ENCODE measurements at regions not wholly inside any gene's neighbourhood (a gene's known extent, or its start where the extent isn't known, plus 50 kb on each side); places are given as distances from the start of the nearest gene placed in this dataset.
"Not testable (repeated sequence)": the region's sequence is repeated elsewhere in the genome, so short reads cannot be mapped to it uniquely, and the experiment has no call there.

DNA sequence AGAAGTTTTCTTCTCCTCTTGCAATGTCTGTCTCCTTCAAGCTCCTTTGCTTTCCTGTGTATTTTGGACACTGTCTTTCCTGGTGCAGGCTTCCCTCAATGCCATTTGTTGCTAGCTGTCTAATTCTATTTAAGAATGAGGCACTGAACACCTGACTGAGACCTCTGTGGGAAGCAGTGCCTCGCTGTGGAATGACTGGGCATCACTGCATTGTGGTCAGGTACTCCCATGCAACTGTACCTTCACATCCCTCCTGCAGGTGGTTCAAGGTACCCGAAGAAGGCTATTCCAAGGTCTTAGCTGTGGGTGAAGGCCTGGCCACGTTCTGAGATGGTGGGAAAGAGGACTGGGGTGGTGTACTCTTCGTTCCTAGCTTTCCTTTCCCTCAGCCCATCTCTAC, 152.8 kb upstream of the CTAGE1 start:
- no peak for DNase-seq

DNA sequence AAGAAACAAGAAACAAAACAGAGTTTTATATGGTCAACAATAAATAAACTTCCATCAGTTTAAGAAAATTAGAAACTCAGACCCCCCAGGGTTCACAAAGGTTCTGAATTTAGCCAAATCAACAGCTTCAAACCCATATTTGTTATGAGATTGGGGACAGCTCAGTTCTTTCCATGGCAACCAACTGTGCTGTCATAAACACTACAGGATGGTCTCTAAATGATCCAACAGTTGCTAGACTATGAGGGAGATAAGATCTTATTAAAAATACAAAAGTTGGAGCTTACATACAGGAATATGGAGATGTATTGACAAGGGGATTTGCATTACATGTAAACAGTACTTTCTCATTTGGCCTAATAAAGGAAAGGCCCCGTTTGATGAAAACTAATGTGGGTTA, 154.6 kb upstream of the CTAGE1 start:
- no peak for DNase-seq

DNA sequence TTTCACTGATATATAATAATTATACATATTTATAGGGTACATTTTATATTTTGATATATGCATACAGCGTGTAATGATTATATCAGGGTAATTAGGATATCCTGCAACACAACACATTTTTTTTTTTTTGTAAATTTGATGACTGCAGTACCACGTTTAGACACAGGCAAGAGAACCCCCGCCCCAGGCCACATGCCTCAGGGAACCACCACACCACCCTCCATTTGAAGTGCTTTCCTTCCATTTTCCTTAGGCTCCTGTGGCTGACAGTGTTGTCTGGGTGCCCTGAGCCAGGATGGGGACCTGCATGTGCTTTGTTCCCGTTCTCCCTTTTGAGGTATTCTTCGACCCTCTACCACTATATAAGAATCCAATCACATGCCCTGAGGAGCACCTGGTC, 161.6 kb upstream of the CTAGE1 start:
- no peak for DNase-seq

DNA sequence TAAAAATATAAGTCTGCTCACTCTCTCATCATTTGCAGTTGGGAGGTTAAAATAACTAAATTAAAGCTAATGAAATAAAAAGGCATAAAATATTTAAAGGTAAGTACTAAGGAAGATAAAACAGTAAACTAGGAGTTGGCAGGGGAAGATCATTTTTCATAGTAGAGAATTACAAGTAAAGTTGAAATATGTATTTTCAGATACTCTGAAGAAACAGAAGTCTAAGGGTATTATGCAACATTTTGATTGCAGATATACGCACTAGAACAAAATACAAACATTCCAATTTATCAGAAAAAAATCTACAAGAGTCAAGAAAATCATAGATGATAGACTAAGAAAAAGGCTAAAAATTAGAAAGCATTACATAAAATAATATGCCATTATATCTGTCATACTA, 167.6 kb upstream of the CTAGE1 start:
- no peak for DNase-seq

DNA sequence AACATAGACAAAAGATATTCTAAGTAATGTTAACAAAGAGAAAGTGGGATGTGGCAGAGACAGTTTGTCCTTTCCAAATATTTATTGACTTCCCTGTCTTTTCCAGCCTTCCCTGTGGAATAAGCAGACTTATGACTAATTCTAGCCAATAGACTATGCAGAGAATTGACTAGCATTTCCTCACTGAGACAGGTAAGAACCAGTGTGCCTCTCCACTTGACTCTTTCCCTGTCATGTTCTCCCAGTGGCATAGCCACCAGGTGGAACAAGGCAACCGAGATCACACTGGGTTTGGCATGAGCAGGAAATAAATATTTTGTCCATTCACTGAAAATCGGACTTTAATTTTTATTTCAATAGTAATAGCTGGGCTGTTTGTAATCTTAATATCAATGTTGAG, 168.1 kb upstream of the CTAGE1 start:
- no peak for DNase-seq

DNA sequence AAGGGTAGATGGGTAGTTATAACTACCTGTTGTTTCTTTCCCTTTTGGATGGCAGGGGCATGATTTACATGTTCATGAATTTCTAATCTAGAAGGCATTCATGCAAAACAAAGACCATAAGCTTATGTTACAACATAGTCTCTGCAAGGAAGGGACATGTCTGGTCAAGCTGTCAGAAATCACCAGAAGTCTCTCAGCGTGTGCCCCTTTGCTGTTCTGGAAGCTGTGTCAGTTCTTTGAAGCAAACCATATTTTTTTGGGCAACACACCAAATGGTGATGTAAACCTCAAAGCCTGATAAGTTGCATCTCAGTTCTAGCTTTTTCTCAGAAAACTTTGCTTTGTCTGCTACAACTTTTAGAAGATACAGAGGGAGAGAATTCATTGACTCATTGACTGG, 173.5 kb upstream of the CTAGE1 start:
- no peak for DNase-seq

DNA sequence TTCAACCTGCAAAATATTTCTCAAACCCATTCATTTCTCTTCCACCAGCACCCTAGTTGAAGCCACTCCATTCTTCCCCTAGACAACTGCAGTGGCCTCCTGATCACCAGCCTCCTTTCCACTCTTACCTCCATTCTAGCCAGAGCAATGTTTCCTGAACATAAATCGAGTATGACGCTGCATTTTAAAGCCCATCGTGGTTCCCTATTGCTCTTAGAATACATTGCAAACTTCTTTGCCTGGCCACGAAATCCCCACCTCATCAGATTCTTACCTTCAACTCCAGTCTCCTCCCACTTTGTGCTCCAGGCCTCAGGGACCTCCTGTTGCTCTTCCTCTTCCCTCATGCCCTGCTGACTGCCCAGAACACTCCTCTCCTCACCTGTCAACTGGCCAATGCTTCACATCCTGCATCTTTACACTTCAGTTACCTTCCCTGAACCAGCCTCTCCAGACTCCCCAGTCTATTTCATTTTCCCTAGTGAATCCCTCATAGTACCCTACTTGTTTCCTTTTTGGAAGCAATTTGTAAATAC, 176.5 kb upstream of the CTAGE1 start:
- no peak for DNase-seq

DNA sequence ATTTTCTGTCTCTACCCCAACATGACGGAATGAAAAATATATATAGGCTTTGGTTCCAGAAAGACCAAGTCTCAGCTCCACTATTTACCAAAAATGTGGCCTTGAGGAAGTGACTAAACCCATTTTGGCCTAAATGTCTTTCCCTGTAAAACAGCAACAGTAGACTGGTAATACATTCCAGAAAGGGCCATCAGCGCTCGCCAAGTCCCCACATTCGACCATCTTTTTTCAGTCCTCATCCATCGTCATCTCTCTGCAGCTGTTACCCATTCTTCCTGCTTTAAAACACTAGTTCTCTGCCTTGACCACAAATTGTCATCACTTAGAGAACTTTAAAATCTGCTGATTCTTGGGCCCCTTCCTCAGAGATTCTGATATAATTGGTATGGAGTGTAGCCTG, 183.8 kb upstream of the CTAGE1 start:
- DNase-seq, result no peak

DNA sequence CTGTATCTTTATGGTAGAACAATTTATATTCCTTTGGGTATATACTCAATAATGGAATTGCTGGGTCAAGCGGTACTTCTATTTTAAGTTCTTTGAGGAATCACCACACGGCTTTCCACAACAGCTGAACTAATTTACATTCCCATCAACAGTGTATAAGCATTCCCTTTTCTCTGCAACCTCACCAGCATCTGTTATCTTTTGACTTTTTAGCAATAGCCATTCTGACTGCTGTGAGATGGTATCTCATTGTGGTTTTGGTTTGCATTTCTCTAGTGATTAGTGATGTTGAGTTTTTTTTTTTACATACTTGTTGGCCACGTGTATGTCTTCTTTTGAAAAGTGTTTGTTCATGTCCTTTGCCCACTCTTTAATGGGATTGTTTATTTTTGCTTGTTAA, 184.7 kb upstream of the CTAGE1 start:
- DNase-seq, result not testable (repeated sequence)

DNA sequence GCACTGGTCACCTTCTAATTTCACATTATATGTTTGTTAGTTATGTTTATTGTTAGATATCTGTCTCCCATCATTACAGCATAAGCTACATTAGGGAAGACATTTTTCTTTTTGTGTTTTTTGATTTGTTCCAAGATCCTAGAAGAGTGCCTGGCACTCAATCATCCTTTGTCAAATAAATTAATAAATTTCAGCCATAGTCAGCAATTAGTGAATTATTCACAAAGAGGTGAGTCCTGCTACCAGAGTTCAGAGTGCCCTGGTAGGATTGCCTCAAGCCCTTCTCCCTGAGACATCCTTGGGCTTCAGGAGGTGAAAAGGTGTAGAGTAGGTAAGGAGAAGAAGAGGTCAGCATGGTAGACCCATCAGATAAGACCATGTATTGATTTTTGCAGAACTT, 186.2 kb upstream of the CTAGE1 start:
- DNase-seq, result no peak

DNA sequence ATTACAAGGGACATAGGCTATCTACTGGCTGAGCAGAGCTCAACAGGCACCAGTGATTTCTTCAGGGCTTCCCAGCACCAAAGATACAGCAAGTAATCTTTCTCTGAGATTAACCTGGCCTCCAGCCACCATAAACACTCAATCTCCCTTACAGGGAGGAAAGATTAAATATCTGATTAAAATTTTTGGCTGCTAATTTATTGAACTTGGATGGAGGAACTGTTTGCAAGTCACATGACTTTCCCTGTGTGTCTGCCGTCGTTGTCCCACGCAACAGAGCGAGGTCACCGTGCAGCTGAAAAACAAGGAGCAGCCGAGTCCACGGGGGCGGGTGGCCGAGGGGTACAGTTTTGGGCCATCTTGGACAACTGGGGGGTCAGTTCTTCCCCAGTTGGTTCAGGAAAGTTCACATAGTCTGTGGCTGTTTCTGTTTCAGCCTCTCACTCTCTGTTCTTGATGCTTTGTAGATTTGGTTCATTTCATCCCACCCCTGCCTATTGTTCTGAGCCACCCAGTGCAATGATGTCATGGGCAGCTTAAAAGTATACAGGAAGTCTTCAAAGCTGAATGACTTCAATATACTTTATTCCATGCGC, 186.8 kb upstream of the CTAGE1 start:
- no peak for DNase-seq

DNA sequence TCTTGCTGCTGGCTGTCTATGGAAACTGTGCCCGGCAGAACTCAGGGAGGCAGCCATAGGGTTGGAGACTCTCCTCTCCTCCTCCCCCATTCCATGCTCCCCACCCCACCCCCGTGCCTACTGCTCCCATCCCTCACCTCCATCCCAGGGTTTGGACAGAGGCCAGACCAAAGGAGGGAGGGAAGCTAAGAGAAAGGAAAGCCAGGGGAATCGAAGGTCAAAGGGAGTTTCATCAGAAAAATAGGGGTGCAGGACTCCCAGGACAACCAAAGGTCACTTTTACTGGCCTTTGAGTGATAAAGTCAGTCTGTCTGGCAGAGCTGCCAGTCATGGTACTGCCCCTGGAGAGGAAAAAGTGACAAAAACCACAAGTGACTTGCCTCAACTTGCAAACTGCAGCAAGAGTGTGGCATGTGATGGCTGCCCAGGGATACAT, 187.3 kb upstream of the CTAGE1 start:
- DNase-seq, result no peak

DNA sequence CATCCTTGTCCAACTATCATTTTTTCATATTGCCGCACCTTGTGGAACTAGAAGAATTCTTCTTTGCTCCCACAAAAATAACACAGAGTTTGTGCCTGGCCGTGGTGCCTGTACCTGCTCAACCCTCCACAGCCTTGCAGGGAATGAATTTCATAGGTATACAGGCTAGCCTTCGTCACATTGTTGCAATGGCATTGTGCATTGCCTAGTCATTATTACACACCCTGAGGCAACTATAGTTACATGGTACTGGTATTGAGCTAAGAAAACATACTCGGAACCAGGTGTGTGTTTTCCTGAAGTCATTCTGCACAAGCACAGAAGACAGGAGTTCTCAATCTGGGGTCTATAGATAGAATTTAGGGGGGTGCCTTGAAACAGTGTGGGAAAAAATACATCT, 188.0 kb upstream of the CTAGE1 start:
- no peak for DNase-seq

DNA sequence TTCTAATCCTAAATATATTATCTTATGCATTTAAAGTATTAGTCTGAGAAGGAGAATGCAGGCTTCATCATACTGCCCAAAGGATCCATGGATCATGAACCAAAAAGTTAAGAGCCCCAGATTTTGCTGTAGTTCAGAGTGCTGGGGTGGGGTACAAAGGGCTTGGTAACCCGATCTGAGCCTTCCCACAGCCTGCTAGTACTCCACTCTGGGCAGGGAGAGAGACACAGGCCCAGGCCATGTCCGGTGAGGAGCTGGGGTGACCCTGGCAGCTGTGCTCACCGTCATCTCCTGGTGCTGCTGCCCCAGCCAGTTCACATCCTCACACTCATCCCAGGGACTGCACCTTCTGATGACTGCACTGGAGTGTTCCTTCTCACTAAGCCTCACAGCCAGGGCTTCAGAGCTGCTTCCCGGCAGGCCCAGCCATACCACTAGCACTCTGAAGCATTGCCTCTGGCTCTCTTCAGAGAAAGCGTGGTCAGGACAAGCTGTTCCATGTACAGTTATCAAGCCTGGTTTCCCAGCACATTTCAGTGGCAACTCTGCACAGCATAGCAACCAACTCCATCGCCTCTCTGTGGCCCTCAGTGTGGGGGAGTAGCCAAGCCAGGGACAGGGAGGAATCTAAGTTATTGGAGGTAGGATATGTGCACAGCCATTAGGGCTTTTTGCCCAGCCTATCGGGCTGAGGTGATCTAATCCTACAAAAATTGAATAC, 189.0 kb upstream of the CTAGE1 start:
- DNase-seq, result no peak

DNA sequence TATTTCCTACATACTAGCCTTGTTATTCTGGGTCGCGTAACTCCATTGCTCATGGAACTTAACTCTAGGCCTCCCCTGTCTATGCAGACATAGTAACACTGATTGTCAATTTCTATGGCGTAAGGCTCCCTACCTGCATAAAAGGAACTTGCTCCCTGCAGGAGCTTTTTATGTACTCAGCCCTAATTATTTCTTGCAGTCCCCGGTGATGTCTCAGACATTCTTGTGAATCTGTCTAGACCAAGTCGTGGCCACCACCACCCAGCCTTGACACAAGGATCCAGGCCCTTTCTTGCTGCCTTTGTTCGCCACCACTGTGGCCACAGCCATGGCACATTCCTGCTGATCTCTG, 189.5 kb upstream of the CTAGE1 start:
- DNase-seq, result no peak

DNA sequence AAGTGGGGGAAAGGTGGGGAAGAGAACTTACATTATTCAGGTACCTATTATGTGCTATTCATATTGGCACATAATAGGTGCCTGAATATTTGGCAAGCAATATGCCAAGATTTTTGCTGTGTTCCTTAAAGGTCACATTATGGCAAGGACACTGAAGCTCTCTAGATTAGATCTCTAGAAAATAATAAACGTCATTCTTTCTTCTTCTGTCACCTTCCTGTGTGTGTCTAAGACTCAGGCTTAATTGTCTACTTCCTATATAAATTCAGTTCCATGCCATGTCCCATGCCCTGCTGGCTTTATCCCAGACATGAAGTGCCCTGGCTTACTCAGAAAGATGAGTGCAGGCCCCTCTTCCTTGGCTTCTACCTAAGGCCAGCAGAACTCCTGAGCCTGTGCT, 191.1 kb upstream of the CTAGE1 start:
- no peak for DNase-seq

DNA sequence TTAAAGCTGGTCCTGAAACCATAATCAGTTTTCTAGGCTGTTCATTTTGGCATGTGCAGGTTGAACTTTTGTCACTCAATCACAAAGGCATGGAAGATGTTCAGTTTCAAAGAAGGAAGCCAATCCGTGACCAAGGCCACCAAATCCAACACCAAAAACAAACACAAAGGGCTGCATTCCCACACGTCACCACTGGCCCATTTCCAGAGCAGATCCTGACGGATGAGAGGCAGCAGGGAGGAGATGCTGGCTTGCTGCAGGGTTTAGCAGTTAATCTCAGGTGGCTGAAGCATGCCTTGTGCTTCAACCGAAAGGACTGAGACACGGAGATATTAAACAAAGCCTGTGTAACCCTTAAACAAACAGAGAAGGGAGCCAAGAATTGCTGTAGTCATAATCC, 191.9 kb upstream of the CTAGE1 start:
- no peak for DNase-seq

DNA sequence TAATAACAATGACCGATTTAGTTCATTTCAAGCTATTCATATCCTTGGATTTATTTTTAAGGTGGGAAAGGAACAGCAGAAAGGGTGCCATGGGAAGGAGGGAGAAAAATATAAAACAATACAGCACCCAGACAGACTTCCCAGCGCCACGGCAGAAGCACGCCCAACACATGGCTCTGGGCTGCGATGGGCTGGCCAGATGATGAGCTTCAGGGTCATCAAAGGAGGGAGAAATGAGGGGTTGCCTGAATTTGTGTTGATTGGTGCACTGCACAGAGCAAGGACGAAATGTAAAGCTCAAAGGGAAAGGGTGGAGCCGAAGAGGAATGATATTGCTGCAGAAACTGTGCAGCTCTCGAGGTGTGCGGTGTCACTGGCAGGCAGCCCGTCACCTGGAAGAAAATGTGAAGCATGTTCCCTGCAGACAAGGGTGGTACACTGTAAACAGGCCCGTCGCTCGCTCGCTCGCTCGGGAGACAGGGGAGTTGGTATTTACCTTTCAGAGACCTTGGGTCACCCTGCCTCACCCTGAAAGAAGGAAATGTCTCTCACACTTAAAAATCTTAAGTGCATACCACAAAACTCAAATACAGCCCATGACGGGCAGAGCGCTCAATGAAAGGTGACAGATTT, 195.5 kb upstream of the CTAGE1 start:
- no peak for DNase-seq

DNA sequence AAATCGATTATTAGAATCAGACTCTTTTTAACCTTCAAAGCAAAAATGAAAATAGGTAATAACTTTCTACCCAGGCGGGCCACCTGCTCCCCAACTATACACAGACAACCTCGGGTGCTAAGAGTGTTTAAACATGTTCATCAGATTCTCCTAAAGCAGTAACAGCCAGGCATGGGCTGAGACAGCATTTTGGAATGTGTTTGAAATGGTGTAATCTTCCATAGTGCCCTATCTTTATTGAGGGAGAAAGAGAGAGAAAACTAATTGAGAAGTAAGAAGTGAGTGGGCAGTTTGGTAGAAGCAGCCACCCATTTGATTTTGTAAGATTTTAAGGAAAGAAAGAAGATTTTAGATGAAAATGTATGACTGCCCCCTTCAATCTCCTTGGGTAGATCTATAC, 196.1 kb upstream of the CTAGE1 start:
- DNase-seq, result no peak

DNA sequence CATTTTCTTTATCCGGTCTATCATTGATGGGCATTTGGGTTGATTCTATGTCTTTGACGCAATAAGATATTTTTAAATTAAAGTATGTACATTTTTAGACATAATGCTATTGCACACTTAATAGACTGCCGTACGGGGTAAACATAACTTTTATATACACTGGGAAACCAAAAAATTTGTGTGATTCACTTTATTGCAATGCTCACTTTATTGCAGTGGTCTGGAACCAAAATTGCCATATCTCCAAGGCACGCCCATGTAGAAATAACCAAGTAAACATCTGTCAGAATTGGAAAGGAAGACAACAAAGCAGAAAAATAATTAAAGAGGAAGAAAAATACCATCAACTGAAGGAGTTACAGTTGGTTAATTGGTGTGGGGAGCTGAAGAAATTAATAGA, 205.8 kb upstream of the CTAGE1 start:
- no peak for DNase-seq

DNA sequence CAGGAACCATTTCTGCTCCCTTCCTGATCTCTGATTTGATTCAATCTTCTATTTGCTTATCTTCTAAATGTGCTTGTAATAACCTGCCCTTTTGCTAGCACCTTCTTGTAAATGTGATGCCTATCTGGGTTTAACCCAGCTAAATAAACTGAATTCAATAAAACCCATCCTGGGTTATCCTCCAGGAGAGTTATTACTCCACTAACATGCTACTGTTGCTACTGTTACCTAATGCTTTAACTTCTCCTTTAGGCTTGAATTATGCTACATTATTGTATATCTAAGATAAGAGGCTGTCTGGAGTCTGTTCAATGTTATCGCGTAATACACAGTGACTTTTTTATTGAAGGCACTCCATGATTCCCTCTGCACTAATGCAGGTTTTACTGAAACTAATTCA, 206.5 kb upstream of the CTAGE1 start:
- DNase-seq, result no peak

DNA sequence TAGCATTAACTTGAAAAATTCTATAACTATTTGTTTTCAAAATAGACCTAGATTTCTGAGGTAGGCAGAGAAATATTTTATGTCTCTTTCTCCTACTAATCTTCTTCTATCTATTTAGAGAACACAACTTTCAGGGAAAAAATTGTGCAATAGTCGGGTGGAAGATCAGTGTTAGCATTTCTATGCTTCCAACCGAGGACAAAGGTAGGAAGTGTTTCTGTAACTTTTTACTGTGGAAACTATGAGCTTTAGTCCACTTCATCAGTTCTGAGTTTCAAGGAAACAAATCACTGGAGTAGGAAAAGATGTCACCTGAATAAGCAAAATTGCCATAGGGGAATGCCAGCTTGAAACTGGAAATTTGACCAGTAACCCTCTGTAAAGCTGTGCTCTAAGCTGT, 207.7 kb upstream of the CTAGE1 start:
- no peak for DNase-seq

DNA sequence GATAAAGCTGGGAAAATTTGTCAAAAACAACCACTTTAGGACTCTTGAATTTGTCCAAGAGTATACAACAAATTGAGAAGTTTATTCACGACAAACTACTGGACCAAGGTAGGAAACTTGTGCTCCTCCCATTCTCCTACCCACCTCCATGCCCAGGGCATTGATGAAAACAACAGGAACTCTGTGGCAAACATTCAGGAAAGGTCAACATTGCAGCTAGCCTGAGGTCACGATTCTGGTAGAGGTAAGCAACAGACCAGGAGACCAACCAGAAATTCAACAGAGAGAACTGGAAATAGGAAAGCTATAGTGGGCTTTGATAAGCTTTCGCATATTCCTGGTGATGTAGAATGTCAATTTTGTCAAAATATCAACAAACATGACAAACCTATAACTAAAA, 209.1 kb upstream of the CTAGE1 start:
- DNase-seq, result no peak

DNA sequence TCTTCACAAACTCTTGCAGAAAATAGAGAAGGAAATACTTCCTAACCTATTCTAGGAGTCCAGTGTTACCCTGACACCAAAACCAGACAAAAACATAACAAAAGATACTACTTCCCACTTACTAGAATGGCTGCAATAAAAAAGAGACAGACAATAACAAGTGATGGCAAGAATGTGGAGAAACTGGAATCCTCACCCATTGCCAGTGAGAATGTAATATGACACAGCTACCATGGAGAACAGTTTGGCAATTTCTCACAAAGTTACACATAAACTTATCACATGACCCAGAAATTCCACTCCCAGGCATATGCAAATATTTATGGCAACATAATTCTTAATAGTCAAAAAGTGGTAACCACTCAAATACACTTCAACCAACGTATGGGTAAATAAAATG, 209.8 kb upstream of the CTAGE1 start:
- no peak for DNase-seq
